ENCODE measurements at regions not wholly inside any gene's neighbourhood (a gene's known extent, or its start where the extent isn't known, plus 50 kb on each side); places are given as distances from the start of the nearest gene placed in this dataset.

DNA sequence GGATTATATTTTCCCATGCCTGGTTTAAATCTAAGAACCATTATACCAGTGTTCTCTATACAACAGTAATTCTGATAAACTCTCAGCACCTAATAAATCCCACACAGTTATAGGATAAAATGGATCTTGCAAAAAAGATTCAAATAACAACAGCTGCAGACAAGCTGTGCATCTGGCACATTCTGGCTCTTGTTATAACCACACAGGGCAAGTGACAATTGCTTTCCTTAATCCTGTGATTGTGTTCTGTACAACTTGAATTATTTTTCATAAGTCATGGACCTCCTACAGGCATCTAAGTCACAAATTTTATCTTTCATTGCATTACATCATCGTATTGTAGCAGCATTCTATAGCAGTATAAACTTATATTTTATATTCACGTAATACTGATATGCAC is 948.3 kb downstream of the SLITRK1 start:
- TF ChIP-seq GABPA (IDR thresholded peaks at IDR 0.05; ENCODE audit: low read depth), result no peak
- no peak for TF ChIP-seq SPI1 (IDR thresholded peaks at IDR 0.05; ENCODE audit: borderline replicate concordance, low read depth)
- TF ChIP-seq, protein P1, sequence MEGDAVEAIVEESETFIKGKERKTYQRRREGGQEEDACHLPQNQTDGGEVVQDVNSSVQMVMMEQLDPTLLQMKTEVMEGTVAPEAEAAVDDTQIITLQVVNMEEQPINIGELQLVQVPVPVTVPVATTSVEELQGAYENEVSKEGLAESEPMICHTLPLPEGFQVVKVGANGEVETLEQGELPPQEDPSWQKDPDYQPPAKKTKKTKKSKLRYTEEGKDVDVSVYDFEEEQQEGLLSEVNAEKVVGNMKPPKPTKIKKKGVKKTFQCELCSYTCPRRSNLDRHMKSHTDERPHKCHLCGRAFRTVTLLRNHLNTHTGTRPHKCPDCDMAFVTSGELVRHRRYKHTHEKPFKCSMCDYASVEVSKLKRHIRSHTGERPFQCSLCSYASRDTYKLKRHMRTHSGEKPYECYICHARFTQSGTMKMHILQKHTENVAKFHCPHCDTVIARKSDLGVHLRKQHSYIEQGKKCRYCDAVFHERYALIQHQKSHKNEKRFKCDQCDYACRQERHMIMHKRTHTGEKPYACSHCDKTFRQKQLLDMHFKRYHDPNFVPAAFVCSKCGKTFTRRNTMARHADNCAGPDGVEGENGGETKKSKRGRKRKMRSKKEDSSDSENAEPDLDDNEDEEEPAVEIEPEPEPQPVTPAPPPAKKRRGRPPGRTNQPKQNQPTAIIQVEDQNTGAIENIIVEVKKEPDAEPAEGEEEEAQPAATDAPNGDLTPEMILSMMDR (IDR thresholded peaks at IDR 0.05; ENCODE audit: insufficient read depth, low read length), result no peak
- TF ChIP-seq POLR2AphosphoS5 (IDR thresholded peaks at IDR 0.05; ENCODE audit: low read depth), result no peak
- TF ChIP-seq, protein P2, sequence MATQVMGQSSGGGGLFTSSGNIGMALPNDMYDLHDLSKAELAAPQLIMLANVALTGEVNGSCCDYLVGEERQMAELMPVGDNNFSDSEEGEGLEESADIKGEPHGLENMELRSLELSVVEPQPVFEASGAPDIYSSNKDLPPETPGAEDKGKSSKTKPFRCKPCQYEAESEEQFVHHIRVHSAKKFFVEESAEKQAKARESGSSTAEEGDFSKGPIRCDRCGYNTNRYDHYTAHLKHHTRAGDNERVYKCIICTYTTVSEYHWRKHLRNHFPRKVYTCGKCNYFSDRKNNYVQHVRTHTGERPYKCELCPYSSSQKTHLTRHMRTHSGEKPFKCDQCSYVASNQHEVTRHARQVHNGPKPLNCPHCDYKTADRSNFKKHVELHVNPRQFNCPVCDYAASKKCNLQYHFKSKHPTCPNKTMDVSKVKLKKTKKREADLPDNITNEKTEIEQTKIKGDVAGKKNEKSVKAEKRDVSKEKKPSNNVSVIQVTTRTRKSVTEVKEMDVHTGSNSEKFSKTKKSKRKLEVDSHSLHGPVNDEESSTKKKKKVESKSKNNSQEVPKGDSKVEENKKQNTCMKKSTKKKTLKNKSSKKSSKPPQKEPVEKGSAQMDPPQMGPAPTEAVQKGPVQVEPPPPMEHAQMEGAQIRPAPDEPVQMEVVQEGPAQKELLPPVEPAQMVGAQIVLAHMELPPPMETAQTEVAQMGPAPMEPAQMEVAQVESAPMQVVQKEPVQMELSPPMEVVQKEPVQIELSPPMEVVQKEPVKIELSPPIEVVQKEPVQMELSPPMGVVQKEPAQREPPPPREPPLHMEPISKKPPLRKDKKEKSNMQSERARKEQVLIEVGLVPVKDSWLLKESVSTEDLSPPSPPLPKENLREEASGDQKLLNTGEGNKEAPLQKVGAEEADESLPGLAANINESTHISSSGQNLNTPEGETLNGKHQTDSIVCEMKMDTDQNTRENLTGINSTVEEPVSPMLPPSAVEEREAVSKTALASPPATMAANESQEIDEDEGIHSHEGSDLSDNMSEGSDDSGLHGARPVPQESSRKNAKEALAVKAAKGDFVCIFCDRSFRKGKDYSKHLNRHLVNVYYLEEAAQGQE (IDR thresholded peaks at IDR 0.05; ENCODE audit: insufficient replicate concordance, low read depth), result no peak
- no peak for DNase-seq (ENCODE audit: low read depth in 1 of 2, low spot score in 1 of 2)
- no peak overlapping the region for H3K4me3 ChIP-seq (replicated peaks; ENCODE audit: insufficient read depth, low read length)
- H3K27me3 ChIP-seq (ENCODE audit: insufficient read depth, poor library complexity, severe bottlenecking), result no peaks in the 10 kb centered on the region
- H3K27ac ChIP-seq (replicated peaks), result no peak overlapping the region

DNA sequence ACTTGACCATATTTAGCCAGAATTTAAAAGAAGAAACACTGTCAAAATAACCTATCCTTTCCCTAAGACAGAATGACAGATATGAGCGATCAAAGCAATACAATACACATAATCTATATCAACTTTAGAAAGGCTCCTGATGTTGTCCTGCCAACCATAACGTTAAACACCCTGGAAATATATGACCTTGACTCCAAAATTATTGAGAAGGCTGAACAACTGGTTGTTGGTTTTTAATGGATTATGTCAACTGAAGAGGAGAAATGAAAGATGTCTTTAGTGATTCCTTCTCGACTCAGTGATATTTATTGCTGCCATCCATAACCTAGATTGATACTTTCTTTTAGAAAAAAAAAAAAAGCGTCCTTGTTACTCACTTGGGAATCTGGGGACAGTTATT is 957.2 kb downstream of the SLITRK1 start:
- TF ChIP-seq POLR2AphosphoS5 (IDR thresholded peaks at IDR 0.05; ENCODE audit: low read depth), result no peak
- TF ChIP-seq SPI1 (IDR thresholded peaks at IDR 0.05; ENCODE audit: borderline replicate concordance, low read depth), result no peak
- TF ChIP-seq GABPA (IDR thresholded peaks at IDR 0.05; ENCODE audit: low read depth), result no peak
- TF ChIP-seq, protein P2 (IDR thresholded peaks at IDR 0.05; ENCODE audit: insufficient replicate concordance, low read depth), result no peak
- TF ChIP-seq, protein P1 (IDR thresholded peaks at IDR 0.05; ENCODE audit: insufficient read depth, low read length), result no peak
- Histone ChIP-seq H3K27ac (replicated peaks) (no peak overlapping the region), H3K27me3 (ENCODE audit: insufficient read depth, poor library complexity, severe bottlenecking) (no peaks in the 10 kb centered on the region), H3K4me3 (replicated peaks; ENCODE audit: insufficient read depth, low read length) (no peak overlapping the region)
- no peak for DNase-seq (ENCODE audit: low read depth in 1 of 2, low spot score in 1 of 2)

DNA sequence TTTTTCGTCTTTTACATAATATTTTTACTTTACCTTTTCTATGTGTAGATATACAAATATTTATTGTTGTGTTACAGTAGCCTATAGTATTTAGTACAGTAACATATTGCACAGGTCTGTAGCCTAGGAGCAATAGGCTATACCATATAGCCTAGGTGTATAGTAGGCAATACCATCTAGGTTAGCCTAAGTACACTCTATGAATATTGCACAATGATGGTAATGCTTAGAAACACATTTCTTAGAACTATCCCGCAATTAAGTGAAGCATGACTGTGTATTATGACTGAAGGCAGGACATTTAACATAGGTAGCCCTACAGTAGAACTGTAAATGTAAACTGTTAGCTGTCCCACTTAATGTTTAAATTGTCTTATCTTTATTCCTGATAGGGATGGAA is 964.3 kb downstream of the SLITRK1 start:
- no peak overlapping the region for H3K27ac ChIP-seq (replicated peaks)
- no peaks in the 10 kb centered on the region for H3K27me3 ChIP-seq (ENCODE audit: insufficient read depth, poor library complexity, severe bottlenecking)
- TF ChIP-seq SPI1 (IDR thresholded peaks at IDR 0.05; ENCODE audit: borderline replicate concordance, low read depth), result no peak
- TF ChIP-seq, protein P2 (IDR thresholded peaks at IDR 0.05; ENCODE audit: insufficient replicate concordance, low read depth), result no peak
- TF ChIP-seq POLR2AphosphoS5 (IDR thresholded peaks at IDR 0.05; ENCODE audit: low read depth), result no peak
- no peak for TF ChIP-seq GABPA (IDR thresholded peaks at IDR 0.05; ENCODE audit: low read depth)
- TF ChIP-seq, protein P1 (IDR thresholded peaks at IDR 0.05; ENCODE audit: insufficient read depth, low read length), result no peak
- no peak for DNase-seq (ENCODE audit: low read depth in 1 of 2, low spot score in 1 of 2)
- no peak overlapping the region for H3K4me3 ChIP-seq (replicated peaks; ENCODE audit: insufficient read depth, low read length)

All from HL-60 (cell line).